Inflammatory macrophage treated with lipopolysaccharide for 1 hour (primary cell): ENCODE measurements at regions not wholly inside any gene's neighbourhood (a gene's known extent, or its start where the extent isn't known, plus 50 kb on each side); places are given as distances from the start of the nearest gene placed in this dataset.

ENCODE experiments used
- DNase-seq, 2 donors: peaks; one replicate each; pipeline ENCODE4 v3.0.0-alpha.2; 2020 to 2022

- DNase-seq: no peak
These were observed 95.8 kb downstream of the BDNF start for GRCh38 chr11:27604416-27604815.

DNA sequence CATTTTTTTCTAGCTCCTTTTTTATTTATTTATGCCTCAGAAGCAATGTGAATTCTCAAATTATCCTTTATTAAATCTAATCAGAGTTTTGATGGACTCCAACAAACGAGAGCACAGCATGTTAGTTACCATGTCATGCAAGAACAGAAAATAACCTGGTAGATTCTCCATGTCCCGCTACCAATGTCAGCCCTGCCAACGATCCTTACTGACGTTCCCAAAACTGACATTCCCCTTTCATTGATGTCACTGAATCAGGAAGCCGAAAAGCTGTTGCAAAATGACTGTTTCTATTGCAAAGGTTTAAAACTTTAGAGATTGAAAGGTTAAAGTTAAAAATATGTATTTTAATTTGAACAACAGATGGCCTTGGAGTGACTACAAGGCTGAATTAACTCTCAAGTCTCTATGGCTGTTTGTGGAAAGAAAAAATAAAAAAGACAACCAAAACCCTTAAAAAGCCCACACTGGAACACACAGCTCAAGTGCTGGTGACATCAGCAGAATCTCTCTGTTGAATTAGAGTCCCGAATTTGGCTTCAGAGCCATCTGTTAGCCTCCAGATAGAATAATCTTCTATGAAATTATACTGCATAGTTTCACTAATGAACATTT, 96.8 kb downstream of the BDNF start:
- no peak for DNase-seq

GRCh38 chr11:27600656-27601055, 94.1 kb upstream of the LIN7C start:
- DNase-seq: no peak

- no peak for DNase-seq
These were observed 92.6 kb upstream of the LIN7C start for GRCh38 chr11:27599217-27599616.

DNA sequence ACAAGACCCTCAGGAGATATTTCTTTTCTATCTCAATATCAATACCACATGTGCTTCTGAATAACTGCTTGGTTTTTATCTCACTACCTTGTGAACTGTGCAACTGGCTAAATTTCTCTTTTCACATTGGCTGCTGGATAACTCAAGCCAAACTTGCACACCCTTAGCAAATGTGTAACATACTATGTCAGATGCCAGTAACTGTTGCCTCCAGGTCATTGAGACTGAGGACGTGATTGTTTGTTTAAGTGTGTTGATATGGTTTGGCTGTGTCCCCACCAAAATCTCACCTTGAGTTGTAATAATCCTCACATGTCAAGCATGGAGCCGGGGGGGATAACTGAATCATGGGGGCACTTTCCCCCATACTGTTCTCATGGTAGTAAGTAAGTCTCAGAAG, 90.2 kb upstream of the LIN7C start:
- no peak for DNase-seq

DNA sequence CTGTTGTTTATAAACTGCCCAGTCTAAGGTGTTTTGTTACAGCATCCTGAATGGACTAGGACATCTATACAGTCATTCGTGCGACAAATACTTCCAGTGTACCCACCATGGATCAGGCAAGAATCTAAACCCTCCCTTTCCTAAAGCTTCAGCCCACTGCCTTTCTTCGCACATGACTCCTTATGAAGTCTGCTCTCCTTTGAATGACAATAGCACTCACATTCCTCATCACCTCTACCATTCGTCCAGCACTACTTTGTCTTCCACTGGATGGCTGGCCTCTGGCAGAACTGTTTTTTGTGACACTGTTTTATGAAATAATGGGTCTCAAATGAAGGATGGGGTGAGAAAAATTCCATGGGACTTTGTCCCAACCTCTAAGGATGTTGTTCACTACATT, 89.8 kb upstream of the LIN7C start:
- DNase-seq: no peak

GRCh38 chr11:27592098-27592780, 85.7 kb upstream of the LIN7C start:
- DNase-seq: no peak

GRCh38 chr11:27582621-27583020, 76.1 kb upstream of the LIN7C start:
- no peak for DNase-seq

DNA sequence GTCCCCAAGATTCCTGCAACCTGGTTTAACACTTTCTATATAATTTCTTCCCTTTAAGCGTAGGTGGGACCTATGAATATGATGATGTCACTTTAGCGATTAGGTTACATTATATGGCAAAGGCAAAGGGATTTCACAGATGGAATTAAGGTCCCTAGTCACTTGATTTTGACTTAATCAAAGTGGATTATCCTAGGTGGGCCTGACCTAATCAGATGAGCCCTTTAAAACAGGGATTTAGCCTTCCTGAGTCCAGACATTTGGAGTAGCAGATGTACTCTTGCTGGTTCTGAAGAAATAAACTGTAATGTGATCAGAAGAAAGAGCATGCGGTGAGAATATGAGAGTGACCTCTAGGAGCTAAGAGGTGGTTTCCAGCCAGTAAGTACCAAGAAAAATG, 67.8 kb upstream of the LIN7C start:
- DNase-seq: peak in 1 of 2 donors; percentile 0

DNA sequence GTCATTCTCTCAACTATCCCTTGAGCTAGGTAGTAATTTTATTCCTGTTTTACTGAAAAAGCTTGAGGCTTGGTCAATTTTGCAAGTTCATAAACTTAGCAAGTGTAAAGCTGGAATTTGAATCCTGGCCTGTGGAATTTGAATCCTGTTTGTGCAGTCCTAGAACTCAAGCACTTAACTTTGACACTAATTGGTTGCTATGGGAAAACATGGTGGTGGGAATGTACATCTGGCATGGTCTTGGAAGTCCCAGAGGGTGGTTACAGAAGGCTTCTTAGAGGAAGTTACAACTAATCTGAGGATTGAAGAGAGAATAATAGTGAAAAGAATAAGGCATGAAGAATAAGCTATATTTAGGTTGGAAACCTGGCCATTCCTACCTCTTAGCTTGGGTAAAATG, 66.5 kb upstream of the LIN7C start:
- no peak for DNase-seq

DNA sequence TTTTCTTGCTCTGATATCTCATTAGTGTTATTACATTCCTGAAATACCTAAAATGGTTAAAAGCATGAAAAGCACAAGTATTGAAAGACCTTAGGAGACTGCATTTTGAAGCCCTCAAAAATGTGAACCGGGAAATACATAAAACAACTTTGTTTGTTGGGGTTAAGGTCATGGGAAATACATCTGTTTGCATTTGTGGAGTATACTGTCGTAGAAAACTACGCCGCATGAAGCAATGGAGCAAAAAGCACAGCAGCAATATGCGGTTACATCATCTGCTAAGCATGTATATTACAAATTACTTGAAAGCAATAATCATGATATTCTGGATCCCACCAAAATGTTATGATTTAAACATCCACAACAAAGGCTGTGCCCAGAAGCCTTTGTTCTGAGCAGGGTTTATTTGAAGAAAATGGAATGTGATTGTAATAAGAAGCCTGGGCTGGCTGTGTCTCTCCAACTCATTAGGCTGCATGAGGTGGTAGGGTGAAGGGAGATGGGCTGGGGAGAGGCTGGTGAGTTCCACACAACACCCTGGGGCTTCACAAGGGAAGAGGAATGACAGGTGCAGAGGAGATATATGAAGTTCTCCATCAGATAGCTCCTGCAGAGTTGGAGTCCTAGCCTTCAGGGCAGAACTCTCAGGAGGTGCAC, 64.7 kb upstream of the LIN7C start:
- DNase-seq: no peak

DNA sequence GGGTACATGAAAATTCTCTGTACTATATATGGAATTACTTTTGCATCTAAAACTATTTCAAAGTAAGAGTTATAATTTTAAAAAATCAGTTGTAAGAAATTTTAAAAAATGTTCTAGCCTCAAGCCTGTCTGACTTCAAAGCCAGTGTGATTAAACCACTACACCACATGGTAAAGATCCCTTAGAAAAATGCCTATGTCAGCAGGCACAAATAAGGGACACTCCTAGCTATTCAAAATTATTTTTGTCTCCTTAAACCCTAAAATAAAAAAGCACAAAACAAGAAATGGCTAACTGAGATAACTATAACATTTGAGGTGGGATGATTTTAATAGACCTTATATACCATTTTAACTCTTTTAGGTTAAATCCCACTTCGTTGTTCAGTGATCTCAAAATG, 64.0 kb upstream of the LIN7C start:
- no peak for DNase-seq

GRCh38 chr11:27563641-27564040, 57.1 kb upstream of the LIN7C start:
- no peak for DNase-seq

DNA sequence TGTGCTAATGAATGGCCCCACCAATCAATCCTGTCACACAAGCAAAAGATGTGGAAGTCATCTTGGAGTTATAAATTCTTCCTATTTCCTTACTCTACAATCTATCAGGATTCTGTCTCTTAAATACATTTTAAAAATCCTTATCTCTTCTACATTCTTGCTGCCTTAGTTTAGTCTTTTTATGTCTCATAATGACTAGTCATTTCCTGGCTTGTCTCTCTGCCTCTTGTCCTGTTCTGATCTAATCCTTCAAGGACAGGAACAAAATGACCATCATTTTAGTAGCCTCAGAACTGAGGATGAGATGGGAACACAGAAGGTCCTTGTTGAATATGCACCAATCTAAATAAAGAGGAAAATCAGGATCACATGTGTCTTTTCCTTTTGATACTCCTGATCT, 56.6 kb upstream of the LIN7C start:
- no peak for DNase-seq

- no peak for DNase-seq
These were observed 51.8 kb upstream of the LIN7C start for GRCh38 chr11:27558401-27558800.

DNA sequence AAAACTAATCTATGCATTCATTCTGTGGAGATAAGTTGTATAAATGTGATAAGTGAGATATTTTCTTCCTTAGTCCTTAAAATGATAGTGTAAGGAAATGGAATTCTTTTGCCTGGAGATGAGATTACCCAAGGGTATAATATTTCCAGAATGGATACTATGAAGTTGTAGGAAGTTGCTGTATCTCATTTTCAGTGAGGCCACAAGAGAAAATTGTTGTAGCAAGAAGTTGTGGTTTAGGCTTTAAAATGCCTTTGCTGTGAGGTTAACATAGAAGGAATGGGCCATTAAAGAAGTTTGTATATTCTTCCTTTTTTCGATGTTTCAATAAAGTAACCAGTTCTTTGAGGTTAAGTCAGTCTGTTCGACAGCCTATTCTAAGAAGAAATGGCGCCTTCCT, 50.7 kb upstream of the LIN7C start:
- no peak for DNase-seq
